Pancreas (tissue), 10 donors: ENCODE measurements at regions not wholly inside any gene's neighbourhood (a gene's known extent, or its start where the extent isn't known, plus 50 kb on each side); places are given as distances from the start of the nearest gene placed in this dataset.

Experiments
- ATAC-seq, 4 donors: fragments of 200-7000 bp; cut with Tn5 transposase; one replicate each; pipeline versions ENCODE4 v1.8.0 to v1.9.1; 2020; ENCODE audit warnings: mild to moderate bottlenecking in 4 of 4, moderate library complexity in 4 of 4
- DNase-seq, 6 donors: peaks; one replicate each; pipeline ENCODE4 v3.0.0-alpha.2; 2020
- FAIRE-seq: peaks from 2 replicates; lab custom pipeline; 2012; peaks lifted over from hg19 to GRCh38; lab: Jason Lieb, UNC
- H3K27ac ChIP-seq, 4 donors: fragments of 200-600 bp; sonication (generic); 1 replicate in 3 of 4; 2 replicates in 1 of 4; pipeline versions ENCODE4 v1.5.0 to v1.8.0; 2020
- H3K27me3 ChIP-seq, 4 donors: fragments of 200-600 bp; one replicate each; pipeline ENCODE4 v1.8.0; 2021
- H3K36me3 ChIP-seq, 3 donors: fragments of 200-600 bp; sonication (generic) in 1 of 3; one replicate each; pipeline versions ENCODE4 v1.5.0 to v1.8.0; 2020 to 2021
- H3K4me1 ChIP-seq, 3 donors: fragments of 200-600 bp; one replicate each; pipeline ENCODE4 v1.8.0; 2021
- H3K4me3 ChIP-seq, 4 donors: fragments of 200-600 bp; sonication (generic) in 2 of 4; one replicate each; pipeline versions ENCODE4 v1.5.0 to v1.8.0; 2020 to 2021
- H3K9me3 ChIP-seq, 4 donors: fragments of 200-600 bp; one replicate each; pipeline ENCODE4 v1.8.0; 2021
- WGBS, 2 donors: extraction: QIAGEN DNeasy Blood & Tissue Kit; methylation state at CpG; one replicate each; pipeline ENCODE4 v1.1.7; 2013; 5-methylcytosine and 5-hydroxymethylcytosine counted together
- intact Hi-C, 3 donors: fragments of 100-400 bp; cut with DNase I; formaldehyde crosslinking; loops; one replicate each; pipeline versions ENCODE4 v1.11.1 to v1.14.2; 2022
- TF ChIP-seq, protein P1 (sequence below), 4 donors: fragments of 200-600 bp; sonication (generic) in 3 of 4; IDR thresholded peaks; one replicate each; pipeline versions ENCODE4 v1.5.0 to v1.8.0; 2021; ENCODE audit warnings: antibody characterized with exemption in 4 of 4
- donor health status: healthy with polysubstance abuse.
- donor health status: DM: no; HTN: no; CAD: no; lungs with moderate emphysema.
- donor health status: DM: no; HTN: no; CAD: no.
- donor health status: control.
- donor health status: control.
- donor health status: Bipolar disorder and iron deficiency.
- donor health status: DM: yes; HTN: yes; CAD: no.
- donor health status: DM: no; HTN: no; CAD: no.
- donor health status: DM: no; HTN: no; CAD: no.
- donor health status: DM: yes; HTN: yes; CAD: no.

- 77 to 78% methylated on average over 9 of the region's 9 CpGs for WGBS, 2 donors
- H3K9me3 ChIP-seq, result no peaks in the 10 kb centered on the region
- ATAC-seq (peak in 2 of 4 donors; percentile 45 to 62), FAIRE-seq (no peak), DNase-seq (no peak)
- no peaks in the 10 kb centered on the region for H3K27me3 ChIP-seq
- no peaks in the 10 kb centered on the region for H3K36me3 ChIP-seq
- H3K4me3 ChIP-seq, result no peak overlapping the region
- H3K27ac ChIP-seq, result no peak overlapping the region
- TF ChIP-seq, protein P1, sequence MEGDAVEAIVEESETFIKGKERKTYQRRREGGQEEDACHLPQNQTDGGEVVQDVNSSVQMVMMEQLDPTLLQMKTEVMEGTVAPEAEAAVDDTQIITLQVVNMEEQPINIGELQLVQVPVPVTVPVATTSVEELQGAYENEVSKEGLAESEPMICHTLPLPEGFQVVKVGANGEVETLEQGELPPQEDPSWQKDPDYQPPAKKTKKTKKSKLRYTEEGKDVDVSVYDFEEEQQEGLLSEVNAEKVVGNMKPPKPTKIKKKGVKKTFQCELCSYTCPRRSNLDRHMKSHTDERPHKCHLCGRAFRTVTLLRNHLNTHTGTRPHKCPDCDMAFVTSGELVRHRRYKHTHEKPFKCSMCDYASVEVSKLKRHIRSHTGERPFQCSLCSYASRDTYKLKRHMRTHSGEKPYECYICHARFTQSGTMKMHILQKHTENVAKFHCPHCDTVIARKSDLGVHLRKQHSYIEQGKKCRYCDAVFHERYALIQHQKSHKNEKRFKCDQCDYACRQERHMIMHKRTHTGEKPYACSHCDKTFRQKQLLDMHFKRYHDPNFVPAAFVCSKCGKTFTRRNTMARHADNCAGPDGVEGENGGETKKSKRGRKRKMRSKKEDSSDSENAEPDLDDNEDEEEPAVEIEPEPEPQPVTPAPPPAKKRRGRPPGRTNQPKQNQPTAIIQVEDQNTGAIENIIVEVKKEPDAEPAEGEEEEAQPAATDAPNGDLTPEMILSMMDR (IDR thresholded peaks at IDR 0.05), result no peak
- intact Hi-C loops, result no loop called here
- H3K4me1 ChIP-seq, result no peaks in the 10 kb centered on the region
Measured at GRCh38 chr7:47647181-47647917, 65.4 kb upstream of the TNS3 start.

- 90 to 97% methylated on average over 4 of the region's 4 CpGs for WGBS, 2 donors
- ATAC-seq, result no peak
- Histone ChIP-seq H3K36me3 (no peaks in the 10 kb centered on the region), H3K9me3 (no peaks in the 10 kb centered on the region), H3K27ac (no peak overlapping the region), H3K27me3 (no peaks in the 10 kb centered on the region), H3K4me1 (no peaks in the 10 kb centered on the region), H3K4me3 (no peak overlapping the region)
- FAIRE-seq, result no peak
- DNase-seq, result no peak
- TF ChIP-seq, protein P1 (IDR thresholded peaks at IDR 0.05), result no peak
- intact Hi-C loops, result no loop called here
Measured at GRCh38 chr7:47643716-47644400, 61.9 kb upstream of the TNS3 start.

DNA sequence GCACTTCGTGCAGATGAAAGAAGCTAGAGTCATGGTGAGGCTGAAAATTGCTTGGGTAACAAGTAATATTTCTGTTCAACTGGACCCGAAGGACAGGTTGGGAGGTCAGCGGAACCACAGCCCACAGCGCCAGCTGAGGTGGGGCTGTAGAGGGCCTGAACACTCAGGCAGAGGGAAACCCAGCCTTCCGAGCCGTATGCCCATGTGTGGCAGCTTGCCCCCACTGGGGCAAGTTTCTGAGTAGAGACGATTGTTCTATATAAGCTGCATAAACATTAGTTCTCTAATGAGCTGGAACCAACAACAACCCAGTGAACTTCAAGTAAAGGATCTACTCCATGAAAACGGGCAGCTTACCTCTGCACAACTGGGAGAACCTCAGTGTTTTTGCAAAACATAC lies 58.4 kb upstream of the TNS3 start:
- Histone ChIP-seq H3K27ac (no peak overlapping the region), H3K9me3 (no peaks in the 10 kb centered on the region), H3K4me1 (no peaks in the 10 kb centered on the region), H3K36me3 (no peaks in the 10 kb centered on the region), H3K4me3 (no peak overlapping the region), H3K27me3 (no peaks in the 10 kb centered on the region)
- FAIRE-seq, result no peak
- no peak for ATAC-seq
- TF ChIP-seq, protein P1 (IDR thresholded peaks at IDR 0.05), result no peak
- 86 to 88% methylated on average over 8 of the region's 8 CpGs for WGBS, 2 donors
- no peak for DNase-seq
- intact Hi-C loops, result no loop called here

GRCh38 chr7:47639495-47640110 lies 57.7 kb upstream of the TNS3 start:
- FAIRE-seq, result no peak
- no peak overlapping the region for H3K27ac ChIP-seq
- H3K4me1 ChIP-seq, result no peaks in the 10 kb centered on the region
- no peaks in the 10 kb centered on the region for H3K27me3 ChIP-seq
- intact Hi-C loops, result no loop called here
- no peak for DNase-seq
- no peak for ATAC-seq
- no peak overlapping the region for H3K4me3 ChIP-seq
- H3K9me3 ChIP-seq, result no peaks in the 10 kb centered on the region
- H3K36me3 ChIP-seq, result no peaks in the 10 kb centered on the region
- WGBS, 2 donors, result 86 to 94% methylated on average over 3 of the region's 3 CpGs
- TF ChIP-seq, protein P1 (IDR thresholded peaks at IDR 0.05), result no peak
